HG02588 (cell line): ENCODE measurements at regions not wholly inside any gene's neighbourhood (a gene's known extent, or its start where the extent isn't known, plus 50 kb on each side); places are given as distances from the start of the nearest gene placed in this dataset.

Experiments used
- ATAC-seq: cut with Tn5 transposase; IDR thresholded peaks from one replicate; pipeline ENCODE4 v1.9.1; 2021; ENCODE audit warnings: mild to moderate bottlenecking, moderate library complexity; ENCODE audit not compliant: unreplicated experiment

GRCh38 chr7:17679458-17679857 is 260.8 kb downstream of the SNX13 start:
- ATAC-seq: no peak

GRCh38 chr7:17680026-17680425 is 260.3 kb downstream of the SNX13 start:
- no peak for ATAC-seq

GRCh38 chr7:17680943-17681351 is 259.3 kb downstream of the SNX13 start:
- no peak for ATAC-seq

- no peak for ATAC-seq
Measured at GRCh38 chr7:17681965-17682364, 258.3 kb downstream of the SNX13 start.

GRCh38 chr7:17682586-17682985 is 257.7 kb downstream of the SNX13 start:
- ATAC-seq: no peak

- no peak for ATAC-seq
Measured at GRCh38 chr7:17685141-17685540, 255.2 kb downstream of the SNX13 start.

GRCh38 chr7:17687361-17687760 is 252.9 kb downstream of the SNX13 start:
- ATAC-seq: no peak

- ATAC-seq: no peak
Measured at GRCh38 chr7:17689361-17689902, 250.9 kb downstream of the SNX13 start.

- peak; percentile 65 for ATAC-seq
Measured at GRCh38 chr7:17690030-17690429, 250.3 kb downstream of the SNX13 start.

- no peak for ATAC-seq
Measured at GRCh38 chr7:17696422-17696821, 243.9 kb downstream of the SNX13 start.

- no peak for ATAC-seq
Measured at GRCh38 chr7:17697128-17697881, 243.0 kb downstream of the SNX13 start.

GRCh38 chr7:17699696-17700095 is 240.6 kb downstream of the SNX13 start:
- ATAC-seq: no peak

GRCh38 chr7:17700138-17700537 is 240.2 kb downstream of the SNX13 start:
- no peak for ATAC-seq

GRCh38 chr7:17706275-17706674 is 234.0 kb downstream of the SNX13 start:
- ATAC-seq: no peak

GRCh38 chr7:17706734-17707133 is 233.6 kb downstream of the SNX13 start:
- ATAC-seq: peak; percentile 82

GRCh38 chr7:17709127-17709526 is 231.2 kb downstream of the SNX13 start:
- ATAC-seq: no peak

- ATAC-seq: no peak
Measured at GRCh38 chr7:17709599-17709998, 230.7 kb downstream of the SNX13 start.

- no peak for ATAC-seq
Measured at GRCh38 chr7:17710312-17710711, 230.0 kb downstream of the SNX13 start.

GRCh38 chr7:17713584-17713983 is 226.7 kb downstream of the SNX13 start:
- no peak for ATAC-seq

- no peak for ATAC-seq
Measured at GRCh38 chr7:17716816-17717215, 223.5 kb downstream of the SNX13 start.

- no peak for ATAC-seq
Measured at GRCh38 chr7:17719998-17720397, 220.3 kb downstream of the SNX13 start.

- no peak for ATAC-seq
Measured at GRCh38 chr7:17721736-17722285, 218.5 kb downstream of the SNX13 start.
